Caco-2 (cell line): ENCODE measurements at regions not wholly inside any gene's neighbourhood (a gene's known extent, or its start where the extent isn't known, plus 50 kb on each side); places are given as distances from the start of the nearest gene placed in this dataset.
"Not testable (repeated sequence)": the region's sequence is repeated elsewhere in the genome, so short reads cannot be mapped to it uniquely, and the experiment has no call there.

ENCODE experiments used
- BruUV-seq: library from RNA; stranded (reverse); fragments of 400-500 nt; replicated peaks from 2 replicates; lab custom pipeline; 2021; lab: Mats Ljungman, UMichigan
- CTCF ChIA-PET: fragments of 300-600 bp; sonication (Branson Sonifier 250); formaldehyde crosslinking; loops from one replicate; lab custom pipeline; 2022; ENCODE audit warnings: antibody characterized with exemption; lab: Charles Lee
- POLR2A ChIA-PET: fragments of 300-600 bp; sonication (Branson Sonifier 250); formaldehyde crosslinking; loops from one replicate; lab custom pipeline; 2022; ENCODE audit warnings: antibody characterized with exemption; lab: Charles Lee
- DNase-seq, 2 experiments: peaks; one replicate each; pipeline versions ENCODE4 v3.0.0 to v3.0.0-alpha.2; 2020 to 2022
- H3K27me3 ChIP-seq: replicated peaks from 2 replicates; pipeline ENCODE4 v1.6.0; 2011; ENCODE audit warnings: low read length; ENCODE audit not compliant: control insufficient read depth, insufficient read depth
- H3K36me3 ChIP-seq: 2 replicates; pipeline ENCODE4 v1.5.1; 2011; ENCODE audit warnings: low read length; ENCODE audit not compliant: control insufficient read depth, insufficient read depth
- H3K4me1 ChIP-seq: fragments of 250-450 bp; sonication (Bioruptor Pico); 2 replicates; pipeline ENCODE4 v1.5.1; 2020; ENCODE audit warnings: mild to moderate bottlenecking
- H3K4me3 ChIP-seq: 2 replicates; pipeline ENCODE4 v1.5.1; 2011; ENCODE audit warnings: low read depth, mild to moderate bottlenecking, control low read depth, low read length
- H3K9me3 ChIP-seq: fragments of 250-450 bp; sonication (Bioruptor Pico); 2 replicates; pipeline ENCODE4 v1.5.1; 2020; ENCODE audit warnings: mild to moderate bottlenecking, moderate library complexity
- H3K27ac Mint-ChIP-seq: one replicate; pipeline ENCODE4 v1.8.0; 2022; ENCODE audit warnings: mixed read lengths; ENCODE audit not compliant: unreplicated experiment
- H3K27me3 Mint-ChIP-seq: one replicate; pipeline ENCODE4 v1.8.0; 2022; ENCODE audit warnings: mixed read lengths; ENCODE audit not compliant: insufficient read depth, unreplicated experiment
- H3K36me3 Mint-ChIP-seq: one replicate; pipeline ENCODE4 v1.8.0; 2022; ENCODE audit warnings: mild to moderate bottlenecking, mixed read lengths; ENCODE audit not compliant: insufficient read depth, unreplicated experiment
- H3K4me1 Mint-ChIP-seq: one replicate; pipeline ENCODE4 v1.8.0; 2022; ENCODE audit warnings: low read depth, mixed read lengths; ENCODE audit not compliant: unreplicated experiment
- H3K4me3 Mint-ChIP-seq: one replicate; pipeline ENCODE4 v1.8.0; 2022; ENCODE audit warnings: mild to moderate bottlenecking, moderate library complexity, mixed read lengths; ENCODE audit not compliant: unreplicated experiment
- H3K9me3 Mint-ChIP-seq: one replicate; pipeline ENCODE4 v1.8.0; 2022; ENCODE audit warnings: mixed read lengths; ENCODE audit not compliant: unreplicated experiment
- CTCF ChIP-seq, 2 experiments: fragments of 200-600 bp in 1 of 2; IDR thresholded peaks; 1 replicate in 1 of 2; 2 replicates in 1 of 2; pipeline versions ENCODE4 v1.5.1 to v1.8.0; 2011 to 2022; ENCODE audit warnings: antibody characterized with exemption in 1 of 2, control low read depth in 1 of 2, inconsistent platforms in 1 of 2, low read depth in 1 of 2, low read length in 1 of 2, mild to moderate bottlenecking in 1 of 2, moderate library complexity in 1 of 2; ENCODE audit not compliant: insufficient read depth in 1 of 2, severe bottlenecking in 1 of 2, unreplicated experiment in 1 of 2
- intact Hi-C: fragments of 100-400 bp; cut with micrococcal nuclease; formaldehyde crosslinking; loops from one replicate; pipeline ENCODE4 v1.10.0; 2022; ENCODE audit not compliant: unreplicated experiment

- Histone ChIP-seq H3K9me3 (no peaks in the 10 kb centered on the region), H3K36me3 (no peaks in the 10 kb centered on the region), H3K27me3 (no peaks in the 10 kb centered on the region), H3K4me1 (no peaks in the 10 kb centered on the region), H3K4me3 (no peak overlapping the region)
- no peak overlapping the region for H3K4me3 Mint-ChIP-seq
- ChIA-PET POLR2A (no interaction called here), CTCF (no interaction called here)
- no peaks in the 10 kb centered on the region for H3K36me3 Mint-ChIP-seq
- DNase-seq, result no peak
- no peaks in the 10 kb centered on the region for H3K9me3 Mint-ChIP-seq
- TF ChIP-seq CTCF (IDR thresholded peaks at IDR 0.05; ENCODE audit: insufficient read depth in 1 of 2, low read depth in 1 of 2, low read length in 1 of 2, severe bottlenecking in 1 of 2, unreplicated experiment in 1 of 2), result no peak
- intact Hi-C loops, result no loop called here
- peaks cover 3% of the 10 kb centered on the region for H3K27me3 Mint-ChIP-seq
- no TSS peak for BruUV-seq
- no peak overlapping the region for H3K27ac Mint-ChIP-seq
- H3K4me1 Mint-ChIP-seq, result no peaks in the 10 kb centered on the region
Observed at GRCh38 chr14:30395065-30395464, 163.9 kb upstream of the G2E3 start.

GRCh38 chr14:30402846-30403245 lies 156.1 kb upstream of the G2E3 start:
- CTCF ChIA-PET, result no interaction called here
- POLR2A ChIA-PET, result no interaction called here
- intact Hi-C loops, result no loop called here
- Histone ChIP-seq H3K27me3 (no peaks in the 10 kb centered on the region), H3K4me1 (no peaks in the 10 kb centered on the region), H3K36me3 (no peaks in the 10 kb centered on the region), H3K9me3 (no peaks in the 10 kb centered on the region), H3K4me3 (no peak overlapping the region)
- no peaks in the 10 kb centered on the region for H3K36me3 Mint-ChIP-seq
- TF ChIP-seq CTCF (IDR thresholded peaks at IDR 0.05; ENCODE audit: insufficient read depth in 1 of 2, low read depth in 1 of 2, low read length in 1 of 2, severe bottlenecking in 1 of 2, unreplicated experiment in 1 of 2), result no peak
- no peak overlapping the region for H3K27ac Mint-ChIP-seq
- peaks cover 3% of the 10 kb centered on the region for H3K27me3 Mint-ChIP-seq
- BruUV-seq, result no TSS peak
- H3K9me3 Mint-ChIP-seq, result no peaks in the 10 kb centered on the region
- no peak for DNase-seq
- no peak overlapping the region for H3K4me3 Mint-ChIP-seq
- H3K4me1 Mint-ChIP-seq, result no peaks in the 10 kb centered on the region

- Histone ChIP-seq H3K4me3 (no peak overlapping the region), H3K36me3 (no peaks in the 10 kb centered on the region), H3K27me3 (no peaks in the 10 kb centered on the region), H3K4me1 (no peaks in the 10 kb centered on the region), H3K9me3 (no peaks in the 10 kb centered on the region)
- peaks cover under 1% of the 10 kb centered on the region for H3K4me1 Mint-ChIP-seq
- no peaks in the 10 kb centered on the region for H3K27me3 Mint-ChIP-seq
- BruUV-seq, result no TSS peak
- no peak overlapping the region for H3K4me3 Mint-ChIP-seq
- intact Hi-C loops, result no loop called here
- H3K27ac Mint-ChIP-seq, result no peak overlapping the region
- no peaks in the 10 kb centered on the region for H3K36me3 Mint-ChIP-seq
- H3K9me3 Mint-ChIP-seq, result no peaks in the 10 kb centered on the region
- no peak for TF ChIP-seq CTCF (IDR thresholded peaks at IDR 0.05; ENCODE audit: insufficient read depth in 1 of 2, low read depth in 1 of 2, low read length in 1 of 2, severe bottlenecking in 1 of 2, unreplicated experiment in 1 of 2)
- ChIA-PET POLR2A (no interaction called here), CTCF (no interaction called here)
- no peak for DNase-seq
Observed at GRCh38 chr14:30403791-30404190, 155.2 kb upstream of the G2E3 start.

GRCh38 chr14:30409508-30410015 lies 149.4 kb upstream of the G2E3 start:
- BruUV-seq, H3K4me1 Mint-ChIP-seq, H3K36me3 Mint-ChIP-seq, H3K36me3 ChIP-seq, CTCF ChIA-PET, H3K4me3 ChIP-seq, H3K27ac Mint-ChIP-seq, H3K9me3 ChIP-seq, intact Hi-C loops, H3K4me1 ChIP-seq, H3K27me3 Mint-ChIP-seq, H3K27me3 ChIP-seq, H3K4me3 Mint-ChIP-seq, POLR2A ChIA-PET: not testable (repeated sequence)
- peaks cover 10% of the 10 kb centered on the region for H3K9me3 Mint-ChIP-seq
- peak in 1 of 2 experiments; percentile 20 for DNase-seq
